ENCODE measurements at regions not wholly inside any gene's neighbourhood (a gene's known extent, or its start where the extent isn't known, plus 50 kb on each side); places are given as distances from the start of the nearest gene placed in this dataset.

GRCh38 chr4:149951152-149951900 lies 126.9 kb upstream of the DCLK2 start (continued):
- TF ChIP-seq ZNF790 (CRISPR knock-in tag; IDR thresholded peaks at IDR 0.05; ENCODE audit: borderline replicate concordance) (no peak), ZNF567 (CRISPR knock-in tag; IDR thresholded peaks at IDR 0.05; ENCODE audit: borderline replicate concordance) (no peak), STAG1 (CRISPR knock-in tag; IDR thresholded peaks at IDR 0.05) (no peak)

- TF ChIP-seq MTF1 (CRISPR knock-in tag; IDR thresholded peaks at IDR 0.05) (no peak), NFAT5 (CRISPR knock-in tag; IDR thresholded peaks at IDR 0.05) (no peak)
- H3K4me1 ChIP-seq (ENCODE audit: insufficient read depth, low read length), result no peaks in the 10 kb centered on the region
- no peaks in the 10 kb centered on the region for H3K36me3 ChIP-seq (replicated peaks in 1 of 2; ENCODE audit: control insufficient read depth in 1 of 2, insufficient read depth in 2 of 2, low read length in 2 of 2)
- DNase-seq (ENCODE audit: low spot score), result no peak
- H3K27me3 ChIP-seq (ENCODE audit: control insufficient read depth in 1 of 2, insufficient read depth in 2 of 2, low read length in 2 of 2), result no peaks in the 10 kb centered on the region
- no peak overlapping the region for H3K27ac ChIP-seq (ENCODE audit: extremely low read length, insufficient read depth, low read length)
- H2AFZ ChIP-seq (ENCODE audit: low read length), result no peak overlapping the region
- ATAC-seq, result no peak
- no peak overlapping the region for H3K4me2 ChIP-seq (ENCODE audit: low read depth, low read length)
- POLR2A ChIA-PET, result no interaction called here
- intact Hi-C loops (cut with micrococcal nuclease; ENCODE audit: unreplicated experiment) (no loop called here), in situ Hi-C loops (cut with HindIII; ENCODE audit: extremely low pct_ligation_motif_present, low pct_unique_long_range_greater_than_20kb) (no loop called here)
- no peak overlapping the region for H3K4me3 ChIP-seq (replicated peaks in 1 of 3; ENCODE audit: insufficient read depth in 1 of 3, low read depth in 2 of 3, low read length in 3 of 3)
- WGBS (ENCODE audit: low lambda C conversion rate), result 0% methylated on average over 1 of the region's 1 CpG
- BruUV-seq (replicated peaks), result no TSS peak
- CTCF ChIA-PET (ENCODE audit: low intra/inter-chr PET ratio, low total read pairs), result no interaction called here
- H4K20me1 ChIP-seq (ENCODE audit: insufficient read depth, low read length), result no peaks in the 10 kb centered on the region
- no peaks in the 10 kb centered on the region for H3K79me2 ChIP-seq (ENCODE audit: insufficient read depth, low read length)
- FAIRE-seq, result no peak
- no peaks in the 10 kb centered on the region for H3K9me3 ChIP-seq (ENCODE audit: low read length)
- H3K9ac ChIP-seq (ENCODE audit: insufficient read depth, low read depth, low read length), result no peak overlapping the region
Measured at GRCh38 chr4:149952101-149952500, 126.1 kb upstream of the DCLK2 start.
